ENCODE measurements at regions not wholly inside any gene's neighbourhood (a gene's known extent, or its start where the extent isn't known, plus 50 kb on each side); places are given as distances from the start of the nearest gene placed in this dataset.
"Not testable (repeated sequence)": the region's sequence is repeated elsewhere in the genome, so short reads cannot be mapped to it uniquely, and the experiment has no call there.

GRCh38 chr3:110933821-110934426 lies 137.7 kb upstream of the NECTIN3 start:
- Histone ChIP-seq H3K36me3 (no peaks in the 10 kb centered on the region), H3K9me3 (no peaks in the 10 kb centered on the region), H3K27me3 (no peaks in the 10 kb centered on the region), H3K27ac (no peak overlapping the region), H3K4me3 (no peak overlapping the region), H3K4me1 (no peaks in the 10 kb centered on the region)
- no peak for TF ChIP-seq CTCF (IDR thresholded peaks at IDR 0.05)
- no peak for TF ChIP-seq POLR2A (IDR thresholded peaks at IDR 0.05)
- no peak for DNase-seq

- no peak for DNase-seq
- Histone ChIP-seq H3K27ac (no peak overlapping the region), H3K36me3 (no peaks in the 10 kb centered on the region), H3K4me3 (no peak overlapping the region), H3K4me1 (no peaks in the 10 kb centered on the region), H3K9me3 (peaks cover 0 to 3% (median 0%) of the 10 kb centered on the region in 4 donors), H3K27me3 (no peaks in the 10 kb centered on the region)
- TF ChIP-seq POLR2A (IDR thresholded peaks at IDR 0.05) (no peak), CTCF (IDR thresholded peaks at IDR 0.05) (no peak)
These were observed 133.0 kb upstream of the NECTIN3 start for GRCh38 chr3:110938629-110939028.

DNA sequence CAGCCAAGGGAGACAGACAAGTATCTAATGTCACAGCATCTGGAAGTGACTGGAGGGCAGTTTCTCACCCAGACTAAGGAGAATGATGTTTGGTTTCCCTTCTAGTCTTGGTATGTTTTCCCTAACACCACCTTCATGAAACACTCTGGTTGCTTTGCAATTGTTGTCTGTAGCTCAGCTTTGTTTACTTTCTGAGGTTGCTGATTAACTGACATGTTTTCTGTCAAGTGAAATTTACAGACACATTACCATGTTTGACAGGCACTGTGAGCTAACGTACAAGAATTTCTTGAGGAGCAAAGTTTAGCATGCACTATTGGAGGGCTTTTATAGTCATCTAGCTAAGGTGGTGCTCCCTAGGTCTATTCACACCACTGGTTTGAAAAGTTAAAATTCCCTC lies 131.6 kb upstream of the NECTIN3 start:
- Histone ChIP-seq H3K27ac (no peak overlapping the region), H3K36me3 (no peaks in the 10 kb centered on the region), H3K4me3 (no peak overlapping the region), H3K4me1 (no peaks in the 10 kb centered on the region), H3K9me3 (peaks cover 0 to 3% (median 0%) of the 10 kb centered on the region in 4 donors), H3K27me3 (no peaks in the 10 kb centered on the region)
- no peak for TF ChIP-seq POLR2A (IDR thresholded peaks at IDR 0.05)
- TF ChIP-seq CTCF (IDR thresholded peaks at IDR 0.05): no peak
- no peak for DNase-seq

DNA sequence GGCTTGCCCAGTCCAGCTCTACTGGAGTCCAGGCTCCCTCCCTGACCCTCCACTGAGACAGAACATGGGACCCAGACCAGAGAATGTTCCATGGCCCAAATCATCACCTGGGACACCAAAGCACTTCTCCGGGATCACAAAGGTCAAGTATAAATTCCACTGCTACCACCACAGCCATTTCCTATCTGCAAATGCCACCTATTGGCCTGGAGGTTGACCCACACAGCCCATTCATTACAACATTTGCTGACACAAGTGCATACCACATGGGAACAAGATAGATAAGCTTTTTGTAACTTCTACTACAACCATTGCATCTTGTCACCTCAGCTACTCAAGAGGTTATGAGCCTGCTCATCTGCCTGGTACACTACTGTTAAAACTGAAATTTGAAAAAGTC lies 126.8 kb upstream of the NECTIN3 start:
- no peak for DNase-seq
- no peaks in the 10 kb centered on the region for H3K4me1 ChIP-seq
- no peaks in the 10 kb centered on the region for H3K27me3 ChIP-seq
- peaks cover 0 to 3% (median 0%) of the 10 kb centered on the region in 4 donors for H3K9me3 ChIP-seq
- H3K4me3 ChIP-seq: no peak overlapping the region
- no peaks in the 10 kb centered on the region for H3K36me3 ChIP-seq
- no peak for TF ChIP-seq POLR2A (IDR thresholded peaks at IDR 0.05)
- no peak for TF ChIP-seq CTCF (IDR thresholded peaks at IDR 0.05)
- H3K27ac ChIP-seq: no peak overlapping the region

DNA sequence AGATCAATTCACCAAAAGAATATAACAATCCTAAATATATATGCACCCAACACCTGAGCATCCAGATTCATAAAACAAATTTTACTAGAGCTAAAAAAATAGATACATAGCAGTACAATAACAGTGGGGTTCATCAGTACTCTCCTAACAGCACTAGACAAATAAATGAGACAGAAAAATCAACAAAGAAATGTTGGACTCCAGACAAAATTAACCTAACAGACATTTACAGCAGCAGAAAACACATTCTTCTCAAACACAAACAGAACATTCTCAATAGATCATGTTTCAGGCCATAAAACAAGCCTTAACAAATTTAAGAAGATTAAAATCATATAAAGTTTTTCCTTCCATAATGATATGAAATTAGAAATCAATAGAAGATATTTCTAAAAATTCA lies 124.8 kb upstream of the NECTIN3 start:
- Histone ChIP-seq H3K9me3 (peaks cover 0 to 12% (median 0%) of the 10 kb centered on the region in 4 donors), H3K27ac (no peak overlapping the region), H3K4me1 (no peaks in the 10 kb centered on the region), H3K4me3 (no peak overlapping the region), H3K27me3 (no peaks in the 10 kb centered on the region), H3K36me3 (no peaks in the 10 kb centered on the region)
- DNase-seq: no peak
- TF ChIP-seq CTCF (IDR thresholded peaks at IDR 0.05) (no peak), POLR2A (IDR thresholded peaks at IDR 0.05) (no peak)

DNA sequence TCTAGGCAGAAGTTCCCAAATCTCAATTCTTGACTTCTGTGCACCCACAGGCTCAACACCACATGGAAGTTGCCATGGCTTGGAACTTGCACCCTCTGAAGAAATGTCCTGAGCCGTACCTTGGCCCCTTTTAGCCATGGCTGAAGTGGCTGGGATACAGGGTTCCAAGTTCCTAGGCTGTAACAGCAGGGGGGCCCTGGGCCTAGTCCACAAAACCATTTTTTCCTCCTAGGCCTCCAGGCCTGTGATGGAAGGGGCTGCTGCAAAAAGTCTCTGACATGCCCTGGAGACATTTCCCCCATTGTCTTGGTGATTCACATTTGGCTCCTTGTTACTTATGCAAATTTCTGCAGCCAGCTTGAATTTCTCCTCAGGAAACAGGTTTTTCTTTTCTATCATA lies 122.4 kb upstream of the NECTIN3 start:
- not testable (repeated sequence) for H3K27me3 ChIP-seq, H3K9me3 ChIP-seq, DNase-seq, H3K27ac ChIP-seq, H3K4me3 ChIP-seq, H3K36me3 ChIP-seq, H3K4me1 ChIP-seq

All from Peyer's patch (tissue), 4 donors.